ENCODE measurements at regions not wholly inside any gene's neighbourhood (a gene's known extent, or its start where the extent isn't known, plus 50 kb on each side); places are given as distances from the start of the nearest gene placed in this dataset.

- Histone ChIP-seq H3K9me3 (replicated peaks; ENCODE audit: control insufficient read depth, insufficient read depth, low read depth, low read length) (no peaks in the 10 kb centered on the region), H2AFZ (ENCODE audit: low read depth, low read length) (no peak overlapping the region), H3K36me3 (ENCODE audit: control insufficient read depth, insufficient read depth, low read length) (no peaks in the 10 kb centered on the region), H3K9me1 (ENCODE audit: control insufficient read depth, insufficient read depth, low read length) (no peaks in the 10 kb centered on the region), H3K4me1 (replicated peaks in 1 of 2; ENCODE audit: control insufficient read depth in 2 of 2, insufficient read depth in 2 of 2, low read length in 2 of 2) (no peaks in the 10 kb centered on the region), H3K4me2 (ENCODE audit: insufficient read depth, low read length) (no peak overlapping the region), H3K27ac (ENCODE audit: extremely low read depth, low read depth, low read length) (no peak overlapping the region), H3K4me3 (no peak overlapping the region), H3K9ac (ENCODE audit: insufficient read depth in 1 of 2, low read depth in 2 of 2, low read length in 2 of 2) (no peak overlapping the region), H3K79me2 (ENCODE audit: control insufficient read depth, insufficient read depth, low read length) (no peaks in the 10 kb centered on the region), H4K20me1 (replicated peaks; ENCODE audit: control insufficient read depth, insufficient read depth, low read length) (no peaks in the 10 kb centered on the region), H3K27me3 (ENCODE audit: control insufficient read depth in 2 of 2, insufficient read depth in 2 of 2, low read length in 2 of 2) (no peaks in the 10 kb centered on the region)
- intact Hi-C loops (cut with micrococcal nuclease): no loop called here
- no peak for FAIRE-seq
- no peak for TF ChIP-seq CHCHD3 (CRISPR knock-in tag; IDR thresholded peaks at IDR 0.05)
- TF ChIP-seq ZNF780A (CRISPR knock-in tag; IDR thresholded peaks at IDR 0.05): no peak
- TF ChIP-seq GTF2F1 (IDR thresholded peaks at IDR 0.05; ENCODE audit: low read depth, low read length): no peak
- TF ChIP-seq MTF1 (CRISPR knock-in tag; IDR thresholded peaks at IDR 0.05; ENCODE audit: borderline replicate concordance): no peak
- TF ChIP-seq, protein P1, sequence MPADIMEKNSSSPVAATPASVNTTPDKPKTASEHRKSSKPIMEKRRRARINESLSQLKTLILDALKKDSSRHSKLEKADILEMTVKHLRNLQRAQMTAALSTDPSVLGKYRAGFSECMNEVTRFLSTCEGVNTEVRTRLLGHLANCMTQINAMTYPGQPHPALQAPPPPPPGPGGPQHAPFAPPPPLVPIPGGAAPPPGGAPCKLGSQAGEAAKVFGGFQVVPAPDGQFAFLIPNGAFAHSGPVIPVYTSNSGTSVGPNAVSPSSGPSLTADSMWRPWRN (IDR thresholded peaks at IDR 0.05; ENCODE audit: low read depth): no peak
- no peak for TF ChIP-seq NCOA6 (IDR thresholded peaks at IDR 0.05)
- TF ChIP-seq PHF21A (IDR thresholded peaks at IDR 0.05; ENCODE audit: borderline replicate concordance, low read depth): no peak
- no peak for TF ChIP-seq CEBPB (tag; IDR thresholded peaks at IDR 0.05)
- no peak for TF ChIP-seq CBFA2T3 (IDR thresholded peaks at IDR 0.05)
- no peak for TF ChIP-seq CREB3L1 (IDR thresholded peaks at IDR 0.05; ENCODE audit: borderline replicate concordance, low read depth)
- DNase-seq (ENCODE audit: extremely low read depth in 1 of 4, low spot score in 3 of 4): no peak
- BruUV-seq (replicated peaks): no TSS peak
- CTCF ChIA-PET (ENCODE audit: low intra/inter-chr PET ratio): no interaction called here
- in situ Hi-C loops (cut with MboI): no loop called here
- POLR2A ChIA-PET: no interaction called here
- no peak for ATAC-seq
- 0% methylated on average over 1 of the region's 1 CpG for WGBS (ENCODE audit: insufficient coverage, low coverage, missing lambda C conversion rate)
These were observed 301.7 kb upstream of the PMFBP1 start for GRCh38 chr16:72473631-72474030.

Data from K562 (cell line).